Glutamatergic neuron (in vitro differentiated cells): ENCODE measurements at regions not wholly inside any gene's neighbourhood (a gene's known extent, or its start where the extent isn't known, plus 50 kb on each side); places are given as distances from the start of the nearest gene placed in this dataset.

ENCODE experiments used
- DNase-seq: peaks from one replicate; pipeline ENCODE4 v3.0.0; 2022
- H3K27ac Mint-ChIP-seq: one replicate; pipeline ENCODE4 v1.8.0; 2020; ENCODE audit warnings: mild to moderate bottlenecking, mixed read lengths, inconsistent platforms; ENCODE audit not compliant: unreplicated experiment
- H3K27me3 Mint-ChIP-seq: one replicate; pipeline ENCODE4 v1.8.0; 2020; ENCODE audit warnings: mild to moderate bottlenecking, moderate library complexity, mixed read lengths, inconsistent platforms; ENCODE audit not compliant: unreplicated experiment
- H3K36me3 Mint-ChIP-seq: one replicate; pipeline ENCODE4 v1.8.0; 2020; ENCODE audit warnings: mild to moderate bottlenecking, mixed read lengths, inconsistent platforms; ENCODE audit not compliant: unreplicated experiment
- H3K4me1 Mint-ChIP-seq: one replicate; pipeline ENCODE4 v1.8.0; 2020; ENCODE audit warnings: mild to moderate bottlenecking, low read depth, mixed read lengths, inconsistent platforms; ENCODE audit not compliant: unreplicated experiment
- H3K4me3 Mint-ChIP-seq: one replicate; pipeline ENCODE4 v1.8.0; 2020; ENCODE audit warnings: mild to moderate bottlenecking, mixed read lengths, inconsistent platforms; ENCODE audit not compliant: unreplicated experiment
- H3K9me3 Mint-ChIP-seq: one replicate; pipeline ENCODE4 v1.8.0; 2020; ENCODE audit warnings: mild to moderate bottlenecking, moderate library complexity, mixed read lengths, inconsistent platforms; ENCODE audit not compliant: unreplicated experiment
- TF ChIP-seq, protein P1 (sequence below): fragments of 200-600 bp; sonication (generic); IDR thresholded peaks from one replicate; pipeline ENCODE4 v1.5.0; 2021; ENCODE audit not compliant: partially characterized antibody, unreplicated experiment

GRCh38 chr2:22043784-22044183, 920.0 kb downstream of the TDRD15 start:
- H3K27me3 Mint-ChIP-seq = no peaks in the 10 kb centered on the region
- H3K27ac Mint-ChIP-seq = no peak overlapping the region
- DNase-seq = no peak
- H3K4me3 Mint-ChIP-seq = no peak overlapping the region
- H3K9me3 Mint-ChIP-seq = no peaks in the 10 kb centered on the region
- H3K36me3 Mint-ChIP-seq = no peaks in the 10 kb centered on the region
- H3K4me1 Mint-ChIP-seq = no peaks in the 10 kb centered on the region
- TF ChIP-seq, protein P1, sequence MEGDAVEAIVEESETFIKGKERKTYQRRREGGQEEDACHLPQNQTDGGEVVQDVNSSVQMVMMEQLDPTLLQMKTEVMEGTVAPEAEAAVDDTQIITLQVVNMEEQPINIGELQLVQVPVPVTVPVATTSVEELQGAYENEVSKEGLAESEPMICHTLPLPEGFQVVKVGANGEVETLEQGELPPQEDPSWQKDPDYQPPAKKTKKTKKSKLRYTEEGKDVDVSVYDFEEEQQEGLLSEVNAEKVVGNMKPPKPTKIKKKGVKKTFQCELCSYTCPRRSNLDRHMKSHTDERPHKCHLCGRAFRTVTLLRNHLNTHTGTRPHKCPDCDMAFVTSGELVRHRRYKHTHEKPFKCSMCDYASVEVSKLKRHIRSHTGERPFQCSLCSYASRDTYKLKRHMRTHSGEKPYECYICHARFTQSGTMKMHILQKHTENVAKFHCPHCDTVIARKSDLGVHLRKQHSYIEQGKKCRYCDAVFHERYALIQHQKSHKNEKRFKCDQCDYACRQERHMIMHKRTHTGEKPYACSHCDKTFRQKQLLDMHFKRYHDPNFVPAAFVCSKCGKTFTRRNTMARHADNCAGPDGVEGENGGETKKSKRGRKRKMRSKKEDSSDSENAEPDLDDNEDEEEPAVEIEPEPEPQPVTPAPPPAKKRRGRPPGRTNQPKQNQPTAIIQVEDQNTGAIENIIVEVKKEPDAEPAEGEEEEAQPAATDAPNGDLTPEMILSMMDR = peak; percentile 30

- no peak overlapping the region for H3K27ac Mint-ChIP-seq
- no peak overlapping the region for H3K4me3 Mint-ChIP-seq
- no peaks in the 10 kb centered on the region for H3K36me3 Mint-ChIP-seq
- no peaks in the 10 kb centered on the region for H3K27me3 Mint-ChIP-seq
- TF ChIP-seq, protein P1 = no peak
- no peaks in the 10 kb centered on the region for H3K4me1 Mint-ChIP-seq
- H3K9me3 Mint-ChIP-seq = no peaks in the 10 kb centered on the region
- DNase-seq = no peak
Observed at GRCh38 chr2:22055784-22056620, 932.2 kb downstream of the TDRD15 start.

DNA sequence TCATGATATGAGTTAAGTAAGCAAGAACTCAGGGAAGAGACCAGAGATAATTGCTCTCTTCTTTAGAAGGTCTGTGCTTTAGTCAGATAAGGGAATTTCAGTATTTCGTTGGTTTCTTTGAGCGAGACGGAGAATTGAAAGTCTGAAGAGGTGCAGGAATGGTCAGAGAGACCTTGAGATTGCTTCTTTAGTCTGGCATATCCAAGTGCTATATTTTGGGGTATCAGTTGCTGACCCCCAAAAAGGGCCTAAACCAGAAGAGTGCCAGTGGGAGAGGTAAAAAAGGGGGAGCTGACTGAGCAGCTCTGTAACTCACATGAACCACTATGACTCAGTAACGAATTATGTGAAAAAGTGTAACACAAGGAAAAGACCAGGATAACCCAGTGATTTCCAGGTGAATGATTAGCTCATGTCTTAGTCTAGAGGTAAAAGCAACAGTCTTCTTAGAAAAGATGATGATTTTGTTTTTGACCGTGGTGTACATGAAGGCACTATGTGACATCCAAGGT, 932.9 kb downstream of the TDRD15 start:
- Mint-ChIP-seq H3K36me3 (no peaks in the 10 kb centered on the region), H3K27me3 (no peaks in the 10 kb centered on the region), H3K4me1 (no peaks in the 10 kb centered on the region), H3K27ac (no peak overlapping the region), H3K4me3 (no peak overlapping the region), H3K9me3 (no peaks in the 10 kb centered on the region)
- DNase-seq = no peak
- TF ChIP-seq, protein P1 = no peak

DNA sequence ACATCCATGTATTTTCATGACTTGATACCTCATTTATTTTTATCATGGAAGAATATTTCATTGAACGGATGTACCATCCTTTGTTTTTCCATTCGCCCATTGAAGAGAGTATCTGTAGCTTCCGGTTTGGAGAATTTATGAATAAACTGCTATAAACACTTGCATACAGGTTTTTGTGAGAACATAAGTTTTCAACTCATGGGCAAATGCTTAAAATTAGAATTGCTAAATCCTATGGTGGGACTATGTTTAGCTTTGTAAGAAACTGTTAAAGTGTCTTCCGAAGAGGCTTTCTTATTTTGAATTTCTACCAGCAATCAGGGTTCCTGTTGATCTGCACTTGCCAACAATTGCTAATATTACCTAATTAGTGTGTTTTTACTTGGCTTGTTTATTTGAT, 938.9 kb downstream of the TDRD15 start:
- no peaks in the 10 kb centered on the region for H3K27me3 Mint-ChIP-seq
- H3K27ac Mint-ChIP-seq = no peak overlapping the region
- no peaks in the 10 kb centered on the region for H3K4me1 Mint-ChIP-seq
- H3K9me3 Mint-ChIP-seq = no peaks in the 10 kb centered on the region
- DNase-seq = no peak
- no peak overlapping the region for H3K4me3 Mint-ChIP-seq
- TF ChIP-seq, protein P1 = no peak
- no peaks in the 10 kb centered on the region for H3K36me3 Mint-ChIP-seq

DNA sequence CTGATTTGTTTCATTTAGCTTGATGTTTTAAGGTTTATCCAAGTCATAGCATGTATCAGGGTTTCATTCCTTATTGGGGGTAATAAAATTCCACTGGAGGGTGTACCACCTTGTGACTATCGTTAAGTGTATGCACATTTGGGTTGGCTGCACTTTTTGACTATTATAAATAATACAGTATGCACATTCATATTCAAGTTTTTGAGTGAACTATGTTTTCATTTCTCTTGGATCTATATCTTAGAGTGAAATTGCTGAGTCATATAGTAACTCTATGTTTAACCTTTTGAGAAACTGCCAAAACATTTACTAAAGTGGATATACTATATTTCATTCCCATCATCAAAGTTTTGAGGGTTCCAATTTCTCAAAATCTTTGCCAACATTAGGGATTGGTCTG, 952.7 kb downstream of the TDRD15 start:
- Mint-ChIP-seq H3K4me3 (no peak overlapping the region), H3K4me1 (no peaks in the 10 kb centered on the region), H3K9me3 (no peaks in the 10 kb centered on the region), H3K27ac (no peak overlapping the region), H3K27me3 (no peaks in the 10 kb centered on the region), H3K36me3 (no peaks in the 10 kb centered on the region)
- TF ChIP-seq, protein P1 = no peak
- DNase-seq = no peak
